GM23248 (cell line): ENCODE measurements at regions not wholly inside any gene's neighbourhood (a gene's known extent, or its start where the extent isn't known, plus 50 kb on each side); places are given as distances from the start of the nearest gene placed in this dataset.
"Not testable (repeated sequence)": the region's sequence is repeated elsewhere in the genome, so short reads cannot be mapped to it uniquely, and the experiment has no call there.

Source experiments
- EZH2 ChIP-seq: fragments of 200-600 bp; sonication (generic); IDR thresholded peaks from 2 replicates; pipeline ENCODE4 v1.6.1; 2018; ENCODE audit warnings: antibody characterized with exemption, mild to moderate bottlenecking; ENCODE audit not compliant: insufficient read depth, poor library complexity, severe bottlenecking
- EZH2phosphoT487 ChIP-seq: fragments of 200-600 bp; sonication (generic); IDR thresholded peaks from 2 replicates; pipeline ENCODE4 v1.6.1; 2018; ENCODE audit warnings: antibody characterized with exemption, moderate library complexity, mild to moderate bottlenecking, low read depth; ENCODE audit not compliant: insufficient read depth

- not testable (repeated sequence) for TF ChIP-seq EZH2, EZH2phosphoT487
Observed at GRCh38 chr4:153866766-153867165, 77.9 kb upstream of the SFRP2 start.
